Transverse colon (tissue), 4 donors: ENCODE measurements at regions not wholly inside any gene's neighbourhood (a gene's known extent, or its start where the extent isn't known, plus 50 kb on each side); places are given as distances from the start of the nearest gene placed in this dataset.

Source experiments
- DNase-seq: peaks from one replicate; pipeline ENCODE4 v3.0.0-alpha.2; 2019
- H3K27ac ChIP-seq, 4 donors: fragments of 200-600 bp; sonication (generic); 2 replicates each; pipeline ENCODE4 v1.5.1; 2016 to 2018; ENCODE audit warnings: inconsistent platforms in 4 of 4
- H3K27me3 ChIP-seq: fragments of 200-600 bp; sonication (generic); 2 replicates; pipeline ENCODE4 v1.5.1; 2017; ENCODE audit warnings: inconsistent platforms
- H3K36me3 ChIP-seq, 4 donors: fragments of 200-600 bp; sonication (generic); 2 replicates each; pipeline ENCODE4 v1.5.1; 2017 to 2019; ENCODE audit warnings: inconsistent platforms in 4 of 4
- H3K4me1 ChIP-seq, 4 donors: fragments of 200-600 bp; sonication (generic); 2 replicates each; pipeline ENCODE4 v1.5.1; 2017 to 2020; ENCODE audit warnings: inconsistent platforms in 4 of 4
- H3K4me3 ChIP-seq, 4 donors: fragments of 200-600 bp; sonication (generic); 1 replicate in 1 of 4; 2 replicates in 3 of 4; pipeline versions ENCODE4 v1.5.1 to v1.6.1; 2017 to 2019; ENCODE audit warnings: inconsistent platforms in 4 of 4
- H3K9me3 ChIP-seq, 2 donors: fragments of 200-600 bp; sonication (generic); 2 replicates each; pipeline ENCODE4 v1.5.1; 2017 to 2019; ENCODE audit warnings: inconsistent platforms in 2 of 2
- EP300 ChIP-seq: sonication (generic); formaldehyde crosslinking; IDR thresholded peaks from one replicate; pipeline ENCODE4 v1.6.1; 2017; ENCODE audit warnings: antibody characterized with exemption, low read depth
- POLR2A ChIP-seq: fragments of 450-650 bp; IDR thresholded peaks from one replicate; pipeline ENCODE4 v1.6.1; 2016; ENCODE audit warnings: antibody characterized with exemption, mild to moderate bottlenecking, moderate library complexity
- POLR2AphosphoS5 ChIP-seq, 3 donors: sonication (generic); formaldehyde crosslinking; IDR thresholded peaks; one replicate each; pipeline ENCODE4 v1.6.1; 2016; ENCODE audit warnings: antibody characterized with exemption in 3 of 3
- WGBS, 2 donors: methylation state at CpG; one replicate each; pipeline ENCODE4 v1.1.5; 2018; ENCODE audit warnings: low coverage in 1 of 2; 5-methylcytosine and 5-hydroxymethylcytosine counted together
- in situ Hi-C, 4 donors: fragments of 200-750 bp; cut with MboI; loops; one replicate each; pipeline versions ENCODE4 v1.15.0 to v1.15.1; 2017; ENCODE audit warnings: low sequenced_read_pairs in 3 of 4, low pct_ligation_motif_present in 1 of 4, low pct_unique_long_range_greater_than_20kb in 1 of 4
- intact Hi-C: fragments of 100-400 bp; cut with DNase I; formaldehyde crosslinking; loops from one replicate; pipeline ENCODE4 v1.15.1; 2023; ENCODE audit warnings: low total_unique reads
- TF ChIP-seq, protein P1 (sequence below), 5 experiments: fragments of 200-600 bp in 3 of 5; fragments of 450-650 bp in 2 of 5; sonication (generic) in 3 of 5; IDR thresholded peaks; 1 replicate in 2 of 5; 2 replicates in 3 of 5; pipeline ENCODE4 v1.5.1; 2016 to 2017; ENCODE audit warnings: antibody characterized with exemption in 5 of 5, inconsistent platforms in 3 of 5, mild to moderate bottlenecking in 2 of 5, moderate library complexity in 1 of 5

DNA sequence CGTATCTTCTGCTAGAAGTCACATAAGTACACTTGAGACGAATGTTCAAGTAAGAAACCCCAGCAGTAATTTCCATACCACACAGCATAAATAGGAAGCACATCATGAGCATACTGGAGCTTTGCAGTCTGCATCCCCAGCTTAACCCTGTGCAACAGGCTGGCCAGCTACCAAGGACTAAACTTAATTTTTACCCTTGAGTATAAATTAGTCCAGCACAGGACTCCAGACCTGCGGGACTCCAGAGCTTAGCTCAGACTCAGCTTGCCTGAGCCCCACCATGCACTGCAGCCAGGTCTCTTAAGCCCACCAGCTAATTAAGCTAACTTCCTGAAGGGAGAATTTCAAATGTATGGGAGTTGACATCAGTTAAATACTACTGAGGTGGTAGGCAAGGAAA is 491.0 kb downstream of the ARHGEF28 start:
- no peak for DNase-seq
- Histone ChIP-seq H3K27me3 (no peaks in the 10 kb centered on the region), H3K4me3 (no peak overlapping the region), H3K36me3 (no peaks in the 10 kb centered on the region), H3K9me3 (no peaks in the 10 kb centered on the region), H3K4me1 (no peaks in the 10 kb centered on the region), H3K27ac (no peak overlapping the region)
- intact Hi-C loops: no loop called here
- 79% methylated on average over 3 of the region's 3 CpGs; no CpG with 5 or more reads in 1 of the 2 donors for WGBS, 2 donors
- in situ Hi-C loops: no loop called here
- TF ChIP-seq, protein P1, sequence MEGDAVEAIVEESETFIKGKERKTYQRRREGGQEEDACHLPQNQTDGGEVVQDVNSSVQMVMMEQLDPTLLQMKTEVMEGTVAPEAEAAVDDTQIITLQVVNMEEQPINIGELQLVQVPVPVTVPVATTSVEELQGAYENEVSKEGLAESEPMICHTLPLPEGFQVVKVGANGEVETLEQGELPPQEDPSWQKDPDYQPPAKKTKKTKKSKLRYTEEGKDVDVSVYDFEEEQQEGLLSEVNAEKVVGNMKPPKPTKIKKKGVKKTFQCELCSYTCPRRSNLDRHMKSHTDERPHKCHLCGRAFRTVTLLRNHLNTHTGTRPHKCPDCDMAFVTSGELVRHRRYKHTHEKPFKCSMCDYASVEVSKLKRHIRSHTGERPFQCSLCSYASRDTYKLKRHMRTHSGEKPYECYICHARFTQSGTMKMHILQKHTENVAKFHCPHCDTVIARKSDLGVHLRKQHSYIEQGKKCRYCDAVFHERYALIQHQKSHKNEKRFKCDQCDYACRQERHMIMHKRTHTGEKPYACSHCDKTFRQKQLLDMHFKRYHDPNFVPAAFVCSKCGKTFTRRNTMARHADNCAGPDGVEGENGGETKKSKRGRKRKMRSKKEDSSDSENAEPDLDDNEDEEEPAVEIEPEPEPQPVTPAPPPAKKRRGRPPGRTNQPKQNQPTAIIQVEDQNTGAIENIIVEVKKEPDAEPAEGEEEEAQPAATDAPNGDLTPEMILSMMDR (IDR thresholded peaks at IDR 0.05): no peak
- TF ChIP-seq POLR2A (no peak), EP300 (no peak), POLR2AphosphoS5 (IDR thresholded peaks at IDR 0.05) (no peak)

DNA sequence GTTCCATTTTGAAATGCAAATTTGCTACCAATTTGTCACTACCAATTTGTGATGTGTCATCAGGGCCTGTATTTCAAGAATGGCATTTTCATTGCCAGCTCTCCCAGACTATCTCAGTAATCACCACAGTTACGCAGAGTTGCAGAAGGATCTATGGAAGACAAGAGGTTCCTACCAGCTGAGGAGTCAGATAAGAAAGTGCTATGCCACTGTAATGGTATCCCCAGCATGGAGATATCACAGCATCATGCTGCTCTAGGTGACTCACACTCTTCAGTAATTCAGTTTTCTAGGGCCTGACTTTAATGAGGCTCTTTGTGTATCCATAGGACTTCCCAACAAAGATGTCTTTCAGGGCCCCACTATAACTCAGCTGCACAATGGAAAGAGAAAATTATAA is 490.3 kb downstream of the ARHGEF28 start:
- Histone ChIP-seq H3K4me1 (no peaks in the 10 kb centered on the region), H3K9me3 (no peaks in the 10 kb centered on the region), H3K27me3 (no peaks in the 10 kb centered on the region), H3K27ac (no peak overlapping the region), H3K36me3 (no peaks in the 10 kb centered on the region), H3K4me3 (no peak overlapping the region)
- 83 to 95% methylated on average over 1 of the region's 1 CpG for WGBS, 2 donors
- in situ Hi-C loops: no loop called here
- intact Hi-C loops: no loop called here
- TF ChIP-seq, protein P1 (IDR thresholded peaks at IDR 0.05): no peak
- TF ChIP-seq POLR2A (no peak), POLR2AphosphoS5 (IDR thresholded peaks at IDR 0.05) (no peak), EP300 (no peak)
- DNase-seq: no peak

DNA sequence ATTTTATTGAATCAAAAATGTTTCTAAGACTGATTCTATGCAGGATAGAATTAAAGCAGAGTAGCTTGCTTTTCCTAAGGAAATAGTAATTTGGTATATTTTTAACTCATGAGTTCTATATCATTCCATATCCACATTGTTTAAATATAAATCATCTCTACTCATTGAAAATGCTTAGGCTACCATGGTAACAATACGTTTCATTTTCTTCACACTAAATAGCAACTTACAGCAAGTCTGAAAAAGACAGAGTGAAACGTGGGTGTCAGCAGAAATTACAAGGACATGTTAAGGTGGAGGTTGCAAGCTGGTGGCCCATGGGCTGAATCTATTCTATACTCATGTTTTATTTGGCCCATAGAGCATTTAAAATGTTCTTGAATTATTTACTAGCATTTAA is 487.9 kb downstream of the ARHGEF28 start:
- 67 to 75% methylated on average over 2 of the region's 2 CpGs for WGBS, 2 donors
- in situ Hi-C loops: no loop called here
- no peaks in the 10 kb centered on the region for H3K4me1 ChIP-seq
- no peak overlapping the region for H3K27ac ChIP-seq
- TF ChIP-seq, protein P1 (IDR thresholded peaks at IDR 0.05): no peak
- no peak for TF ChIP-seq POLR2AphosphoS5 (IDR thresholded peaks at IDR 0.05)
- TF ChIP-seq POLR2A: no peak
- no peak for TF ChIP-seq EP300
- no peak for DNase-seq
- intact Hi-C loops: no loop called here
- no peaks in the 10 kb centered on the region for H3K9me3 ChIP-seq
- no peaks in the 10 kb centered on the region for H3K27me3 ChIP-seq
- no peaks in the 10 kb centered on the region for H3K36me3 ChIP-seq
- H3K4me3 ChIP-seq: no peak overlapping the region

DNA sequence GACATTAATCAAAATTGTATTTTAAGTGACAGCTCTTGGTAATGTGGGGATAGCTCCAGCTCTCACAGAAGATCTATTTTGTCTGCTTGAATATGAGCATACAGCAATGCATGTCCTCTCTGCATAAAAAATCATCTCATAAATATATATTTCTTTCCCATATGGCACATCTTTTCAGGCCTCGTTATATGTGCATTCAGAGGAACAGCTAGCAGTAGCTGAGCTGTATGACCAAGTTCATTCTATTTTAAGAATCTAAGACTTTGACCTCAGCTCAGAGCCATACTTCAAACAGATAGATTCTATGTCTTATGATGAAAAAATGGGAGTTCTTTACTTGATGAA is 487.2 kb downstream of the ARHGEF28 start:
- WGBS, 2 donors: 43 to 60% methylated on average over 1 of the region's 1 CpG
- no peak for DNase-seq
- Histone ChIP-seq H3K4me3 (no peak overlapping the region), H3K9me3 (no peaks in the 10 kb centered on the region), H3K27me3 (no peaks in the 10 kb centered on the region), H3K4me1 (no peaks in the 10 kb centered on the region), H3K27ac (no peak overlapping the region), H3K36me3 (no peaks in the 10 kb centered on the region)
- in situ Hi-C loops: no loop called here
- TF ChIP-seq POLR2A: no peak
- intact Hi-C loops: no loop called here

DNA sequence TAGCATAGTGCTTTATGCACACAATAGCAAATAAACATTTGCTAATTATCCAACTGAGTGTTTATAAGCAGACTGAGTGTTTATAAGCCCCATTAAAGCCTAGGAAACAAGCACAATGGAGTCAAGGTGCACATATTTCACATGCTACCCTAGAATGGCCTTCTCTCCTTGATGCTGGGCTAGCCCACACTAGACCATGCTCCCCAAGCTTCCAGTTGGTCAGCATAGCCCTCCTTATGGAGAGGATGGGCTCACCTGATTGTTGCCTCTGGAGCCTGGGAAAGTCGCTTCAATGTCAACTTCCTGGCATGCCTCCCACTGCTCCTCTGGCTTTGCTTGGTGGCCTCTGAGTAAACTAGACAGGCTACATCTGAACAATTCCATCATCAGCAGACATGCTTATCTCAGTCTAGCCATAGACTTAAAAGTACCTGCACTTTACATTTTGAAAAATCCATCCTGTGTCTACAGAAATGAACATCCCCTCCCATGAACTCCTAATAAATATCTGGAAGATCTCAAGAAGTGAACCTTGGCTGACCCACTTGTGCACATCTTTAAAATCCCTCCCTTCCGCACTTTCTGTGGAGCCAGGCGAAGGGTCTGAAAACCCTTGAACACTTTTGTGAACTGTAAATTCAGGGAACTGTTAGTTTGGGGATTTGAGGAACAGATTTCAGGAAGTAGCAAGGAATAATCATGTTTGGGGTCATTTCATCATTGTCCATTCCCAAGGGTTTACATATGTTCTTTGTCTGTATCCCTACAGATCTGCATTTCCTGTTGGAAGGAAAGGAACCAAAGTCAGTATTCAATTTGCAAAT is 486.6 kb downstream of the ARHGEF28 start:
- Histone ChIP-seq H3K36me3 (no peaks in the 10 kb centered on the region), H3K4me3 (no peak overlapping the region), H3K27me3 (no peaks in the 10 kb centered on the region), H3K9me3 (no peaks in the 10 kb centered on the region), H3K4me1 (no peaks in the 10 kb centered on the region), H3K27ac (no peak overlapping the region)
- intact Hi-C loops: no loop called here
- TF ChIP-seq POLR2AphosphoS5 (IDR thresholded peaks at IDR 0.05) (no peak), EP300 (no peak), POLR2A (no peak)
- TF ChIP-seq, protein P1 (IDR thresholded peaks at IDR 0.05): no peak
- no peak for DNase-seq
- 78% methylated on average over 3 of the region's 3 CpGs; no CpG with 5 or more reads in 1 of the 2 donors for WGBS, 2 donors
- in situ Hi-C loops: no loop called here
